ENCODE measurements at regions not wholly inside any gene's neighbourhood (a gene's known extent, or its start where the extent isn't known, plus 50 kb on each side); places are given as distances from the start of the nearest gene placed in this dataset.
A peak's percentile ranks its signal among the peaks of the same experiment; 100 is the strongest.
"Not testable (repeated sequence)": the region's sequence is repeated elsewhere in the genome, so short reads cannot be mapped to it uniquely, and the experiment has no call there.

GRCh38 chr6:140504776-140505175, 1130.3 kb upstream of the CITED2 start:
- Histone ChIP-seq H3K27me3 (ENCODE audit: control insufficient read depth, insufficient read depth, low read length) (no peaks in the 10 kb centered on the region), H3K27ac (ENCODE audit: low read length) (no peak overlapping the region), H3K4me1 (ENCODE audit: control insufficient read depth, insufficient read depth, low read length) (no peaks in the 10 kb centered on the region), H3K4me3 (ENCODE audit: low read length) (no peak overlapping the region), H3K36me3 (ENCODE audit: control insufficient read depth, insufficient read depth, low read length) (no peaks in the 10 kb centered on the region), H3K9me3 (replicated peaks; ENCODE audit: control insufficient read depth, low read depth, low read length) (no peaks in the 10 kb centered on the region)
- WGBS (ENCODE audit: insufficient coverage): no CpG with 5 or more reads among the region's 1 CpG
- DNase-seq: no peak

- no peak overlapping the region for H3K27ac ChIP-seq (ENCODE audit: low read length)
- no CpG with 5 or more reads among the region's 3 CpGs for WGBS (ENCODE audit: insufficient coverage)
Measured at GRCh38 chr6:140500849-140501248, 1126.4 kb upstream of the CITED2 start.

GRCh38 chr6:140499607-140500006, 1125.2 kb upstream of the CITED2 start:
- Histone ChIP-seq H3K4me3 (ENCODE audit: low read length) (no peak overlapping the region), H3K4me1 (ENCODE audit: control insufficient read depth, insufficient read depth, low read length) (no peaks in the 10 kb centered on the region), H3K27ac (ENCODE audit: low read length) (no peak overlapping the region), H3K27me3 (ENCODE audit: control insufficient read depth, insufficient read depth, low read length) (no peaks in the 10 kb centered on the region), H3K36me3 (ENCODE audit: control insufficient read depth, insufficient read depth, low read length) (no peaks in the 10 kb centered on the region), H3K9me3 (replicated peaks; ENCODE audit: control insufficient read depth, low read depth, low read length) (no peaks in the 10 kb centered on the region)
- no CpG with 5 or more reads among the region's 1 CpG for WGBS (ENCODE audit: insufficient coverage)
- no peak for DNase-seq

More at GRCh38 chr6:140500849-140501248, 1126.4 kb upstream of the CITED2 start:
- Histone ChIP-seq H3K27me3 (ENCODE audit: control insufficient read depth, insufficient read depth, low read length) (no peaks in the 10 kb centered on the region), H3K4me1 (ENCODE audit: control insufficient read depth, insufficient read depth, low read length) (no peaks in the 10 kb centered on the region), H3K9me3 (replicated peaks; ENCODE audit: control insufficient read depth, low read depth, low read length) (no peaks in the 10 kb centered on the region), H3K4me3 (ENCODE audit: low read length) (no peak overlapping the region), H3K36me3 (ENCODE audit: control insufficient read depth, insufficient read depth, low read length) (no peaks in the 10 kb centered on the region)
- DNase-seq: no peak

- Histone ChIP-seq H3K27me3 (ENCODE audit: control insufficient read depth, insufficient read depth, low read length) (no peaks in the 10 kb centered on the region), H3K4me3 (ENCODE audit: low read length) (no peak overlapping the region), H3K9me3 (replicated peaks; ENCODE audit: control insufficient read depth, low read depth, low read length) (no peaks in the 10 kb centered on the region), H3K27ac (ENCODE audit: low read length) (no peak overlapping the region), H3K4me1 (ENCODE audit: control insufficient read depth, insufficient read depth, low read length) (no peaks in the 10 kb centered on the region), H3K36me3 (ENCODE audit: control insufficient read depth, insufficient read depth, low read length) (no peaks in the 10 kb centered on the region)
- no peak for DNase-seq
- 100% methylated on average over 1 of the region's 8 CpGs for WGBS (ENCODE audit: insufficient coverage)
Measured at GRCh38 chr6:140494321-140495108, 1120.1 kb upstream of the CITED2 start.

GRCh38 chr6:140493470-140493869, 1119.0 kb upstream of the CITED2 start:
- not testable (repeated sequence) for DNase-seq; H3K4me3 ChIP-seq (ENCODE audit: low read length); H3K27ac ChIP-seq (ENCODE audit: low read length); H3K27me3 ChIP-seq (ENCODE audit: control insufficient read depth, insufficient read depth, low read length); H3K36me3 ChIP-seq (ENCODE audit: control insufficient read depth, insufficient read depth, low read length); H3K9me3 ChIP-seq (replicated peaks; ENCODE audit: control insufficient read depth, low read depth, low read length); H3K4me1 ChIP-seq (ENCODE audit: control insufficient read depth, insufficient read depth, low read length)
- no CpG with 5 or more reads among the region's 4 CpGs for whole genome bisulfite sequencing (ENCODE audit: insufficient coverage)

- H3K36me3 ChIP-seq (ENCODE audit: control insufficient read depth, insufficient read depth, low read length): no peaks in the 10 kb centered on the region
- no peak overlapping the region for H3K27ac ChIP-seq (ENCODE audit: low read length)
- peaks cover 5% of the 10 kb centered on the region for H3K9me3 ChIP-seq (replicated peaks; ENCODE audit: control insufficient read depth, low read depth, low read length)
- no peak for DNase-seq
- no peaks in the 10 kb centered on the region for H3K27me3 ChIP-seq (ENCODE audit: control insufficient read depth, insufficient read depth, low read length)
- H3K4me3 ChIP-seq (ENCODE audit: low read length): no peak overlapping the region
- WGBS (ENCODE audit: insufficient coverage): no CpG with 5 or more reads among the region's 2 CpGs
- H3K4me1 ChIP-seq (ENCODE audit: control insufficient read depth, insufficient read depth, low read length): no peaks in the 10 kb centered on the region
Measured at GRCh38 chr6:140490081-140490480, 1115.6 kb upstream of the CITED2 start.

GRCh38 chr6:140487586-140487985, 1113.1 kb upstream of the CITED2 start:
- Histone ChIP-seq H3K4me1 (ENCODE audit: control insufficient read depth, insufficient read depth, low read length) (no peaks in the 10 kb centered on the region), H3K9me3 (replicated peaks; ENCODE audit: control insufficient read depth, low read depth, low read length) (peaks cover 5% of the 10 kb centered on the region), H3K4me3 (ENCODE audit: low read length) (no peak overlapping the region), H3K36me3 (ENCODE audit: control insufficient read depth, insufficient read depth, low read length) (no peaks in the 10 kb centered on the region), H3K27ac (ENCODE audit: low read length) (no peak overlapping the region), H3K27me3 (ENCODE audit: control insufficient read depth, insufficient read depth, low read length) (no peaks in the 10 kb centered on the region)
- WGBS (ENCODE audit: insufficient coverage): no CpG with 5 or more reads among the region's 2 CpGs
- no peak for DNase-seq

- H3K27me3 ChIP-seq (ENCODE audit: control insufficient read depth, insufficient read depth, low read length): no peaks in the 10 kb centered on the region
- H3K4me3 ChIP-seq (ENCODE audit: low read length): no peak overlapping the region
- no peak for DNase-seq
- H3K9me3 ChIP-seq (replicated peaks; ENCODE audit: control insufficient read depth, low read depth, low read length): peaks cover 5% of the 10 kb centered on the region
- no peak overlapping the region for H3K27ac ChIP-seq (ENCODE audit: low read length)
- no CpG with 5 or more reads among the region's 3 CpGs for WGBS (ENCODE audit: insufficient coverage)
- no peaks in the 10 kb centered on the region for H3K4me1 ChIP-seq (ENCODE audit: control insufficient read depth, insufficient read depth, low read length)
- H3K36me3 ChIP-seq (ENCODE audit: control insufficient read depth, insufficient read depth, low read length): no peaks in the 10 kb centered on the region
Measured at GRCh38 chr6:140486450-140487361, 1112.3 kb upstream of the CITED2 start.

- H3K27me3 ChIP-seq (ENCODE audit: control insufficient read depth, insufficient read depth, low read length): no peaks in the 10 kb centered on the region
- no peak for DNase-seq
- no peak overlapping the region for H3K4me3 ChIP-seq (ENCODE audit: low read length)
- H3K4me1 ChIP-seq (ENCODE audit: control insufficient read depth, insufficient read depth, low read length): no peaks in the 10 kb centered on the region
- H3K36me3 ChIP-seq (ENCODE audit: control insufficient read depth, insufficient read depth, low read length): no peaks in the 10 kb centered on the region
- no CpG with 5 or more reads among the region's 6 CpGs for WGBS (ENCODE audit: insufficient coverage)
- H3K27ac ChIP-seq (ENCODE audit: low read length): no peak overlapping the region
- peaks cover 5% of the 10 kb centered on the region for H3K9me3 ChIP-seq (replicated peaks; ENCODE audit: control insufficient read depth, low read depth, low read length)
Measured at GRCh38 chr6:140485740-140486449, 1111.4 kb upstream of the CITED2 start.

- H3K4me3 ChIP-seq (ENCODE audit: low read length): no peak overlapping the region
- H3K9me3 ChIP-seq (replicated peaks; ENCODE audit: control insufficient read depth, low read depth, low read length): no peaks in the 10 kb centered on the region
- H3K27ac ChIP-seq (ENCODE audit: low read length): peak overlapping the region; percentile 47
- H3K4me1 ChIP-seq (ENCODE audit: control insufficient read depth, insufficient read depth, low read length): no peaks in the 10 kb centered on the region
- DNase-seq: peak; percentile 93
- WGBS (ENCODE audit: insufficient coverage): 9% methylated on average over 2 of the region's 2 CpGs
- H3K36me3 ChIP-seq (ENCODE audit: control insufficient read depth, insufficient read depth, low read length): no peaks in the 10 kb centered on the region
- no peaks in the 10 kb centered on the region for H3K27me3 ChIP-seq (ENCODE audit: control insufficient read depth, insufficient read depth, low read length)
Measured at GRCh38 chr6:140480852-140481251, 1106.4 kb upstream of the CITED2 start.

Measured in muscle of leg (tissue), 3 donors.